HepG2 (cell line): ENCODE measurements at regions not wholly inside any gene's neighbourhood (a gene's known extent, or its start where the extent isn't known, plus 50 kb on each side); places are given as distances from the start of the nearest gene placed in this dataset.

Source experiments
- CTCF ChIP-seq: sonication (generic); formaldehyde crosslinking; IDR thresholded peaks from 2 replicates; pipeline ENCODE4 v1.5.0; 2020; ENCODE audit warnings: mild to moderate bottlenecking, missing genetic modification reagents, moderate library complexity
- FOXJ3 ChIP-seq: sonication (generic); formaldehyde crosslinking; IDR thresholded peaks from 2 replicates; pipeline ENCODE4 v1.4.0; 2020; ENCODE audit warnings: missing genetic modification reagents, mild to moderate bottlenecking, borderline replicate concordance
- KDM3A ChIP-seq: IDR thresholded peaks from 2 replicates; pipeline ENCODE4 v1.6.1; 2018; ENCODE audit warnings: low read depth, missing compliant biosample characterization
- NFIC ChIP-seq: IDR thresholded peaks from 2 replicates; pipeline ENCODE4 v1.6.1; 2012; ENCODE audit warnings: mild to moderate bottlenecking, low read length, inconsistent platforms
- U2AF1 ChIP-seq: fragments of 200-400 bp; formaldehyde crosslinking; optimal IDR thresholded peaks from 2 replicates; pipeline ENCODE3; 2017; ENCODE audit warnings: mild to moderate bottlenecking, low read depth, low read length
- ZBTB38 ChIP-seq: sonication (generic); formaldehyde crosslinking; IDR thresholded peaks from 2 replicates; pipeline ENCODE4 v1.5.1; 2020; ENCODE audit warnings: mild to moderate bottlenecking, missing genetic modification reagents
- ZNF24 ChIP-seq: fragments of 450-650 bp; IDR thresholded peaks from 2 replicates; pipeline ENCODE4 v1.6.1; 2017; ENCODE audit warnings: antibody characterized with exemption, mild to moderate bottlenecking
- ZNF749 ChIP-seq: sonication (generic); formaldehyde crosslinking; IDR thresholded peaks from 2 replicates; pipeline ENCODE4 v1.8.0; 2022; ENCODE audit warnings: mild to moderate bottlenecking, missing genetic modification reagents, moderate library complexity, borderline replicate concordance
- ZNF879 ChIP-seq: sonication (generic); formaldehyde crosslinking; IDR thresholded peaks from 2 replicates; pipeline ENCODE4 v1.8.1; 2023; ENCODE audit warnings: missing genetic modification reagents

GRCh38 chr19:30116984-30117555 is 175.0 kb downstream of the URI1 start:
- no peak for TF ChIP-seq ZNF749 (CRISPR knock-in tag)
- TF ChIP-seq ZBTB38 (CRISPR knock-in tag): no peak
- no peak for TF ChIP-seq KDM3A (CRISPR knock-in tag)
- no peak for TF ChIP-seq ZNF24
- no peak for TF ChIP-seq U2AF1
- no peak for TF ChIP-seq CTCF (CRISPR knock-in tag)
- no peak for TF ChIP-seq NFIC
- no peak for TF ChIP-seq ZNF879 (CRISPR knock-in tag)
- TF ChIP-seq FOXJ3 (CRISPR knock-in tag): no peak
